NCI-H1694 (cell line): ENCODE measurements at regions not wholly inside any gene's neighbourhood (a gene's known extent, or its start where the extent isn't known, plus 50 kb on each side); places are given as distances from the start of the nearest gene placed in this dataset.
"Not testable (repeated sequence)": the region's sequence is repeated elsewhere in the genome, so short reads cannot be mapped to it uniquely, and the experiment has no call there.

Experiments
- DNase-seq: peaks from one replicate; lab custom pipeline; 2025; lab: John Stamatoyannopoulos, UW

DNA sequence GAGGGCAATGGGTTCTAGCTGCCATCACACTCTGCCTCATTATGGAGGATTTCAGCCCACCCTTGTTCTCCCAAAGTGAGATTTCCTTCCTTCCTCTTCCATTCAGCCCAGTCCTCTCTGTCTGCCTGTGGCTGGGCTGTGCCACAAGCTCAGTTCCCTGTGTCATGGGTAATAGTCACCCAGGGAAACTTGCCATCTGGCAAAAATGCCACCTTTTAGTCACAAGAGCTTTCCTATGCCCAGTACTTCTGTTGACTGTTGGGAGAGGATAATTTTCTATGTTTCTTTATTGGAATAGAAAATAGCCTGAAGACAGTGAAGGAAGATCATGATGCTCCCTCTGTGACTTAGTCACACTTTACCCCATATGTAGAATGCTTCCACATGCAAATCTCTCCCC is 71.4 kb downstream of the TLR4 start:
- DNase-seq: no peak

DNA sequence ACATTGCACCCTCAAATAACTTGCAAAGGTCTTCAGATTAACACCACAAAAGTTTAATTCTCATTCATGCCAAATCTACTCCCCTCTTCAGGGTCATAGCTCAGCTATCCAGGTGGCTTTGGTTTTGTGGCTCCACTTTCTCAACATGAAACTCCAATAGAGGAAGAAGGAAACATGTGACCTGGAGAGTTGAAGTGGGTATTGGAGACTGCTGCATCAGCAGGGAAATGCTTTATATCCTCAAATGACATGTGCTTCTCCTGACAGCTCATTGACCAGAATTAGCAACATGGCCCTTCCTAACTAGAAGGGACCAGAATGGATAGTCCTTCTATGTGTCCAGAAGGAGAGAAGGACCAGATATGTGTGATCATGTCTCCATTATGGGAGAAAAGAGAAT is 73.6 kb downstream of the TLR4 start:
- DNase-seq: no peak

DNA sequence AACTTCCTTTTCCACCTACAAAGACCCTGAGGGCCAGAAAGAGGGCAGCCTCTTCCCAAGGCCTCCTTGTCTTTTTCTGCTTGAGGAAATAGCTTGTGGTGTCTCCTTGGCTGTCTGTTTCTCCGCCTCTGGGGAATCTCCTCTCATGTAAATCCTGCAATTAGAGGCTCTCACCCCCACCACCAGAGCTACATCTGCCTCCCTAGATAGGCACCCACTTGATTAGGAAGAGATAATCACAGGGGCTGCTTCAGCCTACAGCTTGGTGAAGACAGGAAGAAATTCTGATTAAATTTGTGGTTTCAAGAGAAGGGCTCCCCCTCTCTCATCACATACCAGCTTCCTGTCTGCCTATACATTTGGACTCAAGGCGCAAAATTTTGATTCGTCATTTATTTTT is 75.6 kb downstream of the TLR4 start:
- DNase-seq: no peak

DNA sequence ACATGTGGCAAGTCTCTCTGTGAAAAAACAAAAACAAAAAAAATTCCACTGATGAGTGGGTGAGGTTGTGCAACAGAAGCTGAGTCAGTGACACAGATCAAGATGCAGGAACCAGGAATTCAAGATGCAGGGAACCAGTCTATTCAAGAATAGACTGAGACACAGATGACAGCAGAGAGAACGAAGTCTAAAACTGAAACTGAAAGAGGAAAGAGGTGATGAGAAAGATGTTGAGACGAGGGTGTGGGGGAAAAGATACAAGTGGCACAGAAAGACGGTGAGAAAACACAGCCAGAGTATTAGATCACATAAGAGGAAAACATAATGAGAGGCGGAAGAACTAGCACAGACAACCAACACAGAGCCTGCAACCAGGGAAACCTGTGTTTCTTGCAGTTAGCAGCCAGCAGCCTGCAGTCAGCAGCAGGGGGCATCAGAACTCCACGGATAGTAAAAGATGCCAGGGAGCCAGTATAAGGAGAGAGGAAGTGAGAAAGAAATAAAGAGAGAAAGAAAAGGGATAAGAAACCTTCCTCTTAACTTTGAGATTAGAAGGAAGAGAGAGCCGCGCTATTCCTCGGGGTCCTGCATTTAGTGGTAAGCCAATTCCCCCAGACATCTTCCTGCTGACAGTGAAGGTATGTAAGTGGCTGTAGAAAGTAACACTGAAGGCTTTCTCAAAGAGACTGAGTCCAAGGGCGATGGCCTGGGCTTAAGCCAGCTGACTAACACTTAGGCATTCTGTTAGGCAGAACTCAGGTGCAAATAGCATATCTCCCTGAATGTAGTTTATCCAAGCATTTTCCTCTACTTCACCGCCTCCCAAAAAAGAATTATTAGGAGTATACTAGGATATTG is 79.0 kb downstream of the TLR4 start:
- DNase-seq: peak; percentile 72

DNA sequence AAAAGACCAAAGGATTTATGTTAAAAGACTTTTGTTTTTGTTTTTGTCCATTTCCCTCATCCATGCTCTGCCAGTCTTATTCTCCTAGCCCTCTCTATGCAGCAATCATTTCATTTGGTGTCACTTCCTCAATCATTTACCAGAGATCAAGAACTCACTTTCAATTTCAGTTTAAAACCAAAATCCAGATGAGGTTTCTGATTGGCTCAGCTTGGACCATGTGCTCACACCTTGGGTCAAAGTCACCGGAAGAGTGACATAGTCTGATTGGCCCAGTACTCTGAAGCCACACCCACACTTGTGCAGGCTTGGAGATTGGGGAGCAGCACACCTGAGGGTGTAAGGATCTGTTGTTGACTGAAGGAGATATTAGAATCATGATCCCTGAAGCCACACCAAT is 79.6 kb downstream of the TLR4 start:
- DNase-seq: no peak

DNA sequence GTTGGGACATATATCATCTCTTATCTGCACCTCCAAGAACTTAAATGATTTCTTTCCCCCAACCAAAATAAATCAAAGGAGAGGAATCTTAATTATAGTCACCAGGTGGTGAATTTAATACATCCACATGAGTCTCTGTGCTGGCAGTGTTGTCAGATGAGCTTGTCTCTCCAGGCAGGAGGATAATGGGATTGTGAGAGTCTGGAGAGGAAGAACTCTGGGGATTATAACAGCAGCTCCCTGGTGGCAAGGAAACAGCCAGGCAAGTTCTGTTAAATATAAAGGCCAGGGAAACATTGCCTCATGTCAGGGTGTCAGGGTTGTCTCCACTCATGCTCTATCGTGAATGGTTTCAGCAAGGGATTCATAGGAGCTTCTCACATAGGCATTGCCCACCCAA is 80.8 kb downstream of the TLR4 start:
- DNase-seq: no peak

DNA sequence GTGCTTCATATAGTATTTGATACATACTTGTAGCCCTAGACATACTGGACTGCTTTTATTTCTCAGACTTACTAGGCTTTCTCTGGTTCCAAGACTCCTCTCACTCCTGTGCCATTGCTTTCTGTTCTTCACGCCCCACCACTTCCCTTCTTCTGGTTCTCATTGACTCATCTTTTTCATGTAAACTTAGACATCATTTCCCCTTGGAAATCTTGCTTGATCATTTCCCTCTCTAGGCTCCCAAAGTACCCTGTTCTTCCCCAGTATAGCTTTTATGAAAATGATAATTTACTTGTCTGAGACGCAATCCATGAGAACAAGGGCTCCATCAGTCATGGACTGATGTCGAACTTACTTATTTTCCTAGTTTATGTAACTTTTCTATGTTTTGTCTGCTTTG is 83.5 kb downstream of the TLR4 start:
- DNase-seq: no peak

DNA sequence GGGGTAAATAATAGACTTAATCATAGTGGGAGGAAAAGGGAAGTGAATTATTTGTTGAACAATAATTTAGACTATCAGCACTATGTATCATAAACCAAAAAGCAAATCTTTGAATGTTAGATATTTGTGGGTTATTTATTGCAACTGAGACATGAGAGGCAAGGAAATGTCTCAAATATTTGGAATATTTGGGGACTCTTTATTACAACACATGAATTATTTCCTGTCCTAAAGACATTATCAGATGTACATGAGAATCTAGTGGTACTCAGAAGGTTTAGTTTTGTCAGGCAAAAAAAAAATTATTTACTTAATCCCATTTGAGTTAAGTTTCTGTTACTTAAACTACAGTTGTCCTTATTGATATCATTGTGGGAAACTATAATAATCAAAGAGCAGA is 91.1 kb downstream of the TLR4 start:
- no peak for DNase-seq

DNA sequence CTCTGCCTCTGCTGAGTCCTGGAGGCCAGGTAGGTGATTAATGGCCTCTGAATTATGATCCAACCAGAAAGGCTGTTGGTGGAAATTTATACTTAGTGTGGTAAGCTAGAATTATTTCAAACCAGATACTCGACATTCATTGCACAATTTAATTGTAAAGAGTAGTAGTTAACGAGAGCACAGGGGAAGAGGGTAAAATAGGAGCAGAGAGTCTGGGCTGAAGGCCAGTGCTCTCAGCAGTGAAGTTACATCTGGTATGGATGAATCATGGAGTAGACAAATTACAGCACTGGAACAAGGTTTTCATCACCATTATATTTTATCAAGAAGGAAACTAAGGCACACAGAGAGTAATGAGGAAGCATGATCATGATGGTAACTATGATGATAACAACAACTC is 92.5 kb downstream of the TLR4 start:
- DNase-seq: no peak

DNA sequence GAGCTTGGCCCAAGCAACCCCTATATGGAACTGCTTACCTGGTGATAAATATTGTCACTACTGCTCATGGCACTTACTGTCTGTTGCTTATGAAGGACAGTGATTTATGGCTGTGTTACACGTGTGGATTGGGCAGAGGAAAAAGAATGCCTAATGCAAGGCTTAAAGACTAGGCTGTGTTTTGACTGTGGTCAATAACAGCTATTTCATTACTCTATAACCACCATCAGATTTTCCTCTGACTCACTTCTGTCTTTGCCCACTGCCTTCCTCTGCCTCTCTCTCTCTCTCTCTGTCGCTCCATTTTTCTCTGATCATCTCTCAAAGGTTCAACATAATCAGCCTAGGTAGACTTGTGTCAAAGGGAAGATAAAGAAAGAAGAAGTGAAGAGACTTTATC is 96.2 kb downstream of the TLR4 start:
- no peak for DNase-seq

DNA sequence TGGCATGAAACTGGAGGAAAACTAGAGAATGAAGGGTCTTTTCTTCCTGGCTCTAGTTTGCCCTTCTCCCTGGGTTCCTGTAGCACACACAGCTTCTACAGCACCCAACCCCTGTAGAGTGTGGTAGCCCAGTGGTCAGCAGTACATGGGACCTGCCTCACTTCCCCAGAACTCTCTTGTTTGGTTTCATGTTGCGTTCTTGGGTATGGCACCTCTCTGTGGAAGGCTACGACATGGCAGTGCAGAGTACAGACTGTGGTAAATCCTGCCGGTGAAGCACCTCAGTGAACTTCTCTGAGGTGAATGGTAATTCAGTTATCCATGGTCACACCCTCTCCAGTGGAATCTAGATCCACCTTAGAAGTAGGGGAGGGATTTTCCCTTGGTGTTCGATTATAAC is 105.5 kb downstream of the TLR4 start:
- no peak for DNase-seq

DNA sequence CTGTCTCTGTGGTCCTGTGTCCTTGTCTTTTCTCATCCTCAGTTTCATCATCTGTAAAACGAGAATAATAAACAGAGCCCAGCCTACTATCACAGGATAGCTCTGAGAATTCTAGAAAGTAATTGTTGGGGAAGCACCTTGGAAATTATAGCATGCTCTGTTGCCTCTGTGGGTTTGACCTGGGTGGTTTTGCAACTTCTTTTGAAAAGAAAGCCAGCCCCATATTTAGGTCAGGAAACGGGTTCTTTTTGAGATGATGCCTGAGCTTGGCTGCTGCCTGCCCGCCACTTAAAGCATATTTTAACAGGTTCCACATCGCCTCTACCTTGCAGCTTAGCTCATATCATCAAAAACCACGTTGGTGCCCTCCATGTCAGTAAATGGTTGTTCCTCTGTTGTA is 111.1 kb downstream of the TLR4 start:
- DNase-seq: no peak

DNA sequence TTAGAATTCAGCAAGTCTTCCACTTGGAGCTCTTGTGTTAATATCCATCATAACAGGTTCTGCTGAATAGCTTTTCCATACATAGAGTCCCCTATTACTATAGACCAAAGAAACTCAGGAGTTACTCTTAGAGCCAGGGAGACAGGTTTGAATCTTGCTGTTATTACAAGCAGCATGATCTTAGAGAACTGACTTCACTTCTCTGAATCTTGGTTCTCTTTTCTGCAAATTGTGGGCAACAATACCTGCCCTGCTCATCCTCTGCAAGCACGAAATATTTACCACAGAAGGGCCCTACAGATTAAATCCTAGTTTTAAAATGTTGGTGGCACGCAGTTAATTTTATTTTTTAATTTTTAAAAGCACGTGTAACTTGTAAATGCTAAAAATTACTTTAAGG is 111.7 kb downstream of the TLR4 start:
- no peak for DNase-seq

DNA sequence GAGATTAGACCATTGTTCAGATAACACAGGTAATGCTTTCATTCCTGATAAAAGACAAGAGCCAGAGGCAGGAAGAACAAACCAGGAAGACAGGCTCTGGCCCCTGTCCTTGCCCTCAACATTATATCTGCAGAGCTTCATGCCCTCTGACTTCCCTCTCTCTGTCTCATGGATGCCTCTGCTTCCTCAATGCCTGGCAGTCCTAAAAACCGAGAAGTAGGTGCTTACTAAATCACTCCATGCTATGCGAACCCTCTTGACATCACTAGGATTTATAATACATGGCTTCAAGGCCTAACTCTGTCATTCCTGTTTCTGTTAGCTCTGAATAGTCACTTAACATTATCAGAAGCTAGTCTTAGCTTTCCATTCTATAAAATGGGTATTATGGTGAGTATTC is 117.8 kb downstream of the TLR4 start:
- no peak for DNase-seq

DNA sequence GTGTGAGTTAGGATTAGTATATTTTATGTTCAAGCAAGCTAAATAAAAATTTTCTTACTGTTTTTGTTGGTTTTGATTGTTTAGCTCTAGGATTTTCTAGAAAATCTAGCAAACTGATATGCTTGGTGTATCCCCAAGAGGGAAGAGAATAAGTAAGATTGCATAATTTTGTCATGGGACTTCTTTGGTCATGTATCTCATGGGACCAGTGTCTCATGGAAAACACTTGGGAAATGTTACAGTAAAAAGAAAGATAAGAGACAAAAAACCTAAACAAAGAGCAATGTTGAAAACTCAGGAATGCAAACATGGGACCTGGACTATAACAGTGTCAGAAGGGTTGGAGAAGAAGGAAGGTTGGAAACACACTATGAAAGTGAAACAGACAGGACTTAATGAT is 119.4 kb downstream of the TLR4 start:
- no peak for DNase-seq

DNA sequence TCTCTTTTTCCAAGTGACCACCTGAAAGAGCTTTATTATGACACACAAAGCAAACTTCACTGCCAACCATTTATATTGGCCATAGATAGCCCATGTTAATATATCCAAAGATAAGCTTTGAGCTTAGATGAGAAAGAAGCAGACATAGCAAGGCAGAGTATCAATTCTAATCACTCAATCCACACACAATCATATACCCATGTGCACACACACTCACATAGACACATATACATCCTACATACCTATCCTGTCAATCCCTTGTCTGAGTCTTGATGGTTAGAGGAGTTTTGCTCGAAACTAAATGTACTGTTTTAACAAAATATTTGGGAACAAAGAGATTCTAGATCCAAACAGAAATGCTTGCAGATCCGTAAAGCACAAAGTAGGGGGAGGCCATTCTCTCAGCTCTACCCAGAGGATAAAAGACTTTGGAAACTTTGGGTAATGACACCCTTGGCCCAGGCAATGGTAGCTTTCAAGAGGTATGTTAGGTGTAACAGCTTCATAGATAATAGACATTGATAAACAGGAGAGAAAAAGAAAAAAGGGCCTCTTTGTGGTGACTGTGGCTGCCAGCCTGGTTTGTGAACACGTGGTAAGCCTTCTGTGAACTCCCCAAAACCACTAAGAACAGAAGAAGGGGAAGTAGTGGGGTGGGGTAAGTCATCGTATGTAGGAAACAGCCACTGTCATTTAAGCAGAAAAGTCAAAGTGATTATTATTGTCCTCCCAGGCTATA is 121.6 kb downstream of the TLR4 start:
- no peak for DNase-seq

DNA sequence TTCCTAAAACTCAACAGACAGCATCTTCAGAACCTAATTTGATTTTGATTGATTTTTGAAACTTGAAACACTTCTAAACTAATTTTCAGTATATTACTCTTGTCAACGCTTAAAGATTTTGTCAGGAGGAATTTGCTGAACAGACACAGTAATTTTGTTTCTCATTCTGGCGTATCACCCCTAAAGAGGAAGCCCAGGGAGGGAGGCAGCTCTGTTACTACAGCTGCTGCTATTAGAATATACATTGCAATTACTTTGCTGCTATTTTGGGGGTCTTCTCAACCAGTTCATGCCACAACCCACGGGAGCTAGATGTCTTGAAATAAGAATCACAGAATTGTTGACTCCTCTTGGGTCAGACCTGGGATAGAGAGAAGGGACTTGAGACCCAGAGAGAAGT is 122.6 kb downstream of the TLR4 start:
- DNase-seq: no peak

DNA sequence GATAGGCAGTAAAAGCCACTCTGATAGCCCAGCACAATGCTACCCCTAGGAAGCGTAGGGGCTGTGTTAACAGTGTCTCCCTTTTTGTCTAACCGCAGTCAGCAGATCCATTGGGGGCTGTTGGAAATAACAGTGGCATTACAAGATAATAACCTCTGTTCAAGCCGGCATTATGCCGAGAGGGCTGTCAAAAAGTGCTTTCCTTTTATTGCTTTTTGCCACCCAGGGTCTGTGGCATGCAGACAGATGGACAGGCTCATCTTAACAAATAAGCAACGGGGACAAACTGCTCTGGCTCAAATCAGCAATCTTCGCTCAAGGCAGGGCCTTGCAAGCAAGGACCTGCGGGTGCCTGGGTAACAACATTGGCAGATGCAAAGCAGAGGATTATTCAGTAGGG is 123.3 kb downstream of the TLR4 start:
- DNase-seq: no peak

DNA sequence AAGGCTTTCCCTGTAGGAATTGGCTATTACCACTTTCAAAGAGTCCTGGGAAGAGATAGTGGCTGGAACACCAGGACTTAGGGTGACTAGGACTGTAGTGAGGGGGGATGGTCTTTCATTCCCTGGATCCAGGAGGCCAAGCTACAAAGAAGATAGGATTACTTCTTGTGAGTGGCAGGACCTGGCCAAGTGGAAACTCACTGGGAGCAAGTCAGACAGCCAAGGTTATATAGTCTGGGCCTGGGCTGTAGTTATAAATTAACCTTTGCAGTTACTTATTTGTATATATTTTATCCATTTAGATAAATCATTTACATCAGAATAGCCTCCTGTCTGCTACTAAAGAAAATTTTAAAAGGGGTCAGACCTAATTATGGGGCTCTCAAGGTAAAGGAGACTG is 124.3 kb downstream of the TLR4 start:
- DNase-seq: no peak

DNA sequence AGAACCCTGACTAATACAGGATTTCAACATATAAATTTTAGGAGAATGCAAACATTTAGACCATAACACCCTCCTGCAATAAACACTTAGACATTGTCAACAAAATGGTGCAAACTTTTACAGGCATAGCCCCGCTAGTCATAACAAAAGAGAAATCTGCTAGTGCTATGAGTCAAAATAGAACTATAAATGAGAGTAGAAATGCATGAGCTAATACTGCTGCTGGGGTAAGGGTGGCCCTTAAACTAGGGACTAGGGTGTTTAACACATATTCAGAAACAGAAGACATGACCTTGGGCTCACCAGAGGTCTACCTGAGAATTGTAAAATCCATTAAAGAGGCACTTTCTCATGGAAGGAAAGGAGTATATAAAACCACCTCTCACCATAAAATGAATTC is 131.6 kb downstream of the TLR4 start:
- no peak for DNase-seq

DNA sequence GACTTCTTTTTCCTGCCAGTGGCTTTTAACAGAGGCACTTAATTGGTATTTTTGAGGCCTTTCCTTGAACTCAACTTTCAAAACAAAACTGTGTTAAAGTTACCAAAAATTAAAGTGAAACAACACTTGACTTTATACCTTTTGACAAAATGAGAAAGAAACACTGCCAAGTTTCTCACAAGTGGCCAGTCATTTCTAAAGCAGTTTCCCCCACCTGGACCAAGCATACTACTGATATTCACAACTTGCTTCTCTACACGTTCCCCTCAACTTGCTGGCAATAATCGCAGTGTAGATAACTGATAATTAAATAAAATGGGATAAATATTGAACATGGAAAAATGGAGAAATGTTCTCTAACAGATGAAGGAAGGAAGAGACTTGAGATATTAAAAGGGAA is 135.7 kb downstream of the TLR4 start:
- no peak for DNase-seq

DNA sequence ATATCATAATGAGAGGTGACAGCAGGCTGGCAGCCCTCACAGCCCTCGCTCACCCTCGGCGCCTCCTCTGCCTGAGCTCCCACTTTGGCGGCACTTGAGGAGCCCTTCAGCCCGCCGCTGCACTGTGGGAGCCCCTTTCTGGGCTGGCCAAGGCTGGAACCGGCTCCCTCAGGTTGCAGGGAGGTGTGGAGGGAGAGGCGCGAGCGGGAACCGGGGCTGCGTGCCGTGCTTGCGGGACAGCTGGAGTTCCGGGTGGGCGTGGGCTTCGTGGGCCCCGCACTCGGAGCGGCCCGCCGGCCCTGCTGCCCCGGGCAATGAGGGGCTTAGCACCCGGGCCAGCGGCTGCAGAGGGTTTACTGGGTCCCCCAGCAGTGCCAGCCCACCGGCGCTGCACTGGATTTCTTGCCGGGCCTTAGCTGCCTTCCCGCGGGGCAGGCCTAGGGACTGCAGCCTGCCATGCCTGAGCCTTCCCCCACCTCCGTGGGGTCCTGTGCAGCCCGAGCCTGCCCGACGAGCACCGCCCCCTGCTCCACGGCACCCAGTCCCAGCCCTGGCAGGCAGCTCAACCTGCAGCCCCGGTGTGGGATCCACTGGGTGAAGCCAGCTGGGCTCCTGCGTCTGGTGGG is 147.7 kb downstream of the TLR4 start:
- DNase-seq: not testable (repeated sequence)

DNA sequence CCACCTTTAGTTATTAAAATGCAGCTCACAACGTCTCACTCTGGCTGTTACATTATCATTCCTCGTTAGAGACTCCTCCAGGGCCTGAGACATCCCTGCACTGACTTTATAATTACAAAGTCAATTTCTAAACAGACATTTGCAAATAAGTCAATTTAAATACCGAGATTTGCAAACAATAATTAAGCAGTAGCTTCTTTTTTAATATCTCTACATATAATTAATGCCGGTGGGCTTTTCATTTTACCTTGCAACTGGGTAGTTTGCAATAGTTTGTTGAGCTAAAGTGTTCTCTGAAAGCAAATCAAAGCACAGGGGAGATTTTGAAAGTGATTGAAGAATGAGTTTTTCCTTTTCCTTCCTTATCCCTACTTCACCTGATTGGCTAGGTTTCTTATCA is 154.4 kb downstream of the TLR4 start:
- no peak for DNase-seq
